ENCODE measurements at regions not wholly inside any gene's neighbourhood (a gene's known extent, or its start where the extent isn't known, plus 50 kb on each side); places are given as distances from the start of the nearest gene placed in this dataset.
"Not testable (repeated sequence)": the region's sequence is repeated elsewhere in the genome, so short reads cannot be mapped to it uniquely, and the experiment has no call there.

DNA sequence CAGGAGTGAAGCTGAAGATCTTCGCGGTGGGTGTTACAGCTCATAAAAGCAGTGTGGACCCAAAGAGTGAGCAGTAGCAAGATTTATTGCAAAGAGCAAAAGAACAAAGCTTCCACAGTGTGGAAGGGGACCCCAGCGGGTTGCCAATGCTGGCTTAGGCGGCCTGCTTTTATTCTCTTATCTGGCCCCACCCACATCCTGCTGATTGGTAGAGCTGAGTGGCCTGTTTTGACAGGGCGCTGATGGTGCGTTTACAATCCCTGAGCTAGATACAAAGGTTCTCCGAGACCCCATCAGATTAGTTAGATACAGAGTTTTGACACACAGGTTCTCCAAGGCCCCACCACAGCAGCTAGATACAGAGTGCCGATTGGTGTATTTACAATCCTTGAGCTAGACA, 875.0 kb downstream of the LRFN5 start:
- not testable (repeated sequence) for TF ChIP-seq POLR2A (IDR thresholded peaks at IDR 0.05)
- TF ChIP-seq, protein P1, sequence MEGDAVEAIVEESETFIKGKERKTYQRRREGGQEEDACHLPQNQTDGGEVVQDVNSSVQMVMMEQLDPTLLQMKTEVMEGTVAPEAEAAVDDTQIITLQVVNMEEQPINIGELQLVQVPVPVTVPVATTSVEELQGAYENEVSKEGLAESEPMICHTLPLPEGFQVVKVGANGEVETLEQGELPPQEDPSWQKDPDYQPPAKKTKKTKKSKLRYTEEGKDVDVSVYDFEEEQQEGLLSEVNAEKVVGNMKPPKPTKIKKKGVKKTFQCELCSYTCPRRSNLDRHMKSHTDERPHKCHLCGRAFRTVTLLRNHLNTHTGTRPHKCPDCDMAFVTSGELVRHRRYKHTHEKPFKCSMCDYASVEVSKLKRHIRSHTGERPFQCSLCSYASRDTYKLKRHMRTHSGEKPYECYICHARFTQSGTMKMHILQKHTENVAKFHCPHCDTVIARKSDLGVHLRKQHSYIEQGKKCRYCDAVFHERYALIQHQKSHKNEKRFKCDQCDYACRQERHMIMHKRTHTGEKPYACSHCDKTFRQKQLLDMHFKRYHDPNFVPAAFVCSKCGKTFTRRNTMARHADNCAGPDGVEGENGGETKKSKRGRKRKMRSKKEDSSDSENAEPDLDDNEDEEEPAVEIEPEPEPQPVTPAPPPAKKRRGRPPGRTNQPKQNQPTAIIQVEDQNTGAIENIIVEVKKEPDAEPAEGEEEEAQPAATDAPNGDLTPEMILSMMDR (IDR thresholded peaks at IDR 0.05), result not testable (repeated sequence)
